Keratinocyte (primary cell): ENCODE measurements at regions not wholly inside any gene's neighbourhood (a gene's known extent, or its start where the extent isn't known, plus 50 kb on each side); places are given as distances from the start of the nearest gene placed in this dataset.

Source experiments
- DNase-seq: peaks from one replicate; pipeline ENCODE4 v3.0.0-alpha.2; 2011; ENCODE audit warnings: low read depth, missing footprints, low spot score
- FAIRE-seq: peaks from 2 replicates; lab custom pipeline; 2011; peaks lifted over from hg19 to GRCh38; lab: Jason Lieb, UNC
- H2AFZ ChIP-seq: 2 replicates; pipeline ENCODE4 v1.6.0; 2012; ENCODE audit warnings: low read length, control low read depth, inconsistent platforms; ENCODE audit not compliant: control insufficient read depth
- H3K27ac ChIP-seq: 2 replicates; pipeline ENCODE4 v1.5.1; 2011; ENCODE audit warnings: low read length; ENCODE audit not compliant: control insufficient read depth, insufficient read depth
- H3K27me3 ChIP-seq: 3 replicates; pipeline ENCODE4 v1.6.0; 2011; ENCODE audit warnings: low read length; ENCODE audit not compliant: control insufficient read depth, insufficient read depth; ENCODE audit errors: extremely low read depth
- H3K36me3 ChIP-seq, 2 experiments: 2 replicates in 1 of 2; 3 replicates in 1 of 2; pipeline ENCODE4 v1.5.1; 2011; ENCODE audit warnings: low read length in 2 of 2, mild to moderate bottlenecking in 1 of 2; ENCODE audit not compliant: control insufficient read depth in 2 of 2, insufficient read depth in 2 of 2; ENCODE audit errors: extremely low read depth in 1 of 2
- H3K4me1 ChIP-seq: 3 replicates; pipeline ENCODE4 v1.5.1; 2011; ENCODE audit warnings: low read length; ENCODE audit not compliant: control insufficient read depth, insufficient read depth; ENCODE audit errors: extremely low read depth
- H3K4me2 ChIP-seq: 3 replicates; pipeline ENCODE4 v1.6.0; 2011; ENCODE audit warnings: low read depth, low read length; ENCODE audit not compliant: control insufficient read depth, insufficient read depth; ENCODE audit errors: extremely low read depth
- H3K4me3 ChIP-seq, 3 experiments: fragments of 200-600 bp in 1 of 3; sonication (generic) in 1 of 3; 2 replicates in 2 of 3; 3 replicates in 1 of 3; pipeline ENCODE4 v1.5.1; 2011 to 2016; ENCODE audit warnings: low read length in 3 of 3, mild to moderate bottlenecking in 3 of 3, control low read depth in 2 of 3, inconsistent platforms in 1 of 3, low read depth in 1 of 3, mixed read lengths in 1 of 3, mixed run types in 1 of 3, moderate library complexity in 1 of 3; ENCODE audit not compliant: control insufficient read depth in 2 of 3, insufficient read depth in 2 of 3; ENCODE audit errors: extremely low read depth in 1 of 3
- H3K79me2 ChIP-seq: 2 replicates; pipeline ENCODE4 v1.6.0; 2012; ENCODE audit warnings: low read length; ENCODE audit not compliant: control insufficient read depth, insufficient read depth
- H3K9ac ChIP-seq: 3 replicates; pipeline ENCODE4 v1.6.0; 2011; ENCODE audit warnings: low read length; ENCODE audit not compliant: control insufficient read depth, insufficient read depth; ENCODE audit errors: extremely low read depth
- H3K9me1 ChIP-seq: 3 replicates; pipeline ENCODE4 v1.6.0; 2011; ENCODE audit warnings: low read length; ENCODE audit not compliant: control insufficient read depth, insufficient read depth; ENCODE audit errors: extremely low read depth
- H3K9me3 ChIP-seq: 2 replicates; pipeline ENCODE4 v1.5.1; 2012; ENCODE audit warnings: low read depth, low read length; ENCODE audit not compliant: control insufficient read depth
- H4K20me1 ChIP-seq: 3 replicates; pipeline ENCODE4 v1.6.0; 2011; ENCODE audit warnings: low read length; ENCODE audit not compliant: control insufficient read depth, insufficient read depth; ENCODE audit errors: extremely low read depth
- EZH2 ChIP-seq: IDR thresholded peaks from one replicate; pipeline ENCODE4 v1.6.1; 2012; ENCODE audit warnings: inconsistent platforms, mild to moderate bottlenecking, low read length, moderate library complexity
- dilution Hi-C: fragments of 300-500 bp; cut with MboI; formaldehyde crosslinking; loops from one replicate; pipeline ENCODE4 v1.7.0; 2020; ENCODE audit warnings: low sequenced_read_pairs; ENCODE audit not compliant: extremely low pct_ligation_motif_present
- TF ChIP-seq, protein P1 (sequence below), 3 experiments: IDR thresholded peaks in 1 of 3; conservative IDR thresholded peaks in 1 of 3; optimal IDR thresholded peaks in 1 of 3; 2 replicates in 2 of 3; 3 replicates in 1 of 3; pipeline versions ENCODE3 to v1.5.1; 2011; ENCODE audit warnings: low read length in 3 of 3, mild to moderate bottlenecking in 3 of 3, moderate library complexity in 2 of 3, control low read depth in 1 of 3, inconsistent platforms in 1 of 3; ENCODE audit not compliant: insufficient read depth in 2 of 3; ENCODE audit errors: extremely low read depth in 1 of 3

DNA sequence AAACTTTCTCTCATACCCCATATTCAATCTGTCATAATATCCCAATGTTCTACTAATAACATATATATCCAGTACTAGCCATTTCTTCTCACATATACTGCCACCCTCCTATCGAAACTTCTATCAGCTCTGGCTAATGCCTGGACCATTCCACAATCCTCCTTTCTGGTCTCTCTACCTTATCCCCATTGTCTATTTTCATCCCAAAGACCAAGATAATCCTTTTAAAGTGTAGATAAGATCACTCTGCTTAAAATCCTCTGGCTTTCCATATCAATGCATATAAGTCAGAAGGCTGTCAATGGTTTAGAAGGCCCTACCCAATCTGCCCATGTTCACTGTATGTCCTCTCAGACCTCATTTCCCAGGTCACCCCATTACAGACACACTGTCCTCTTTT is 229.6 kb downstream of the ZEB2 start:
- dilution Hi-C loops, result no loop called here
- H3K9ac ChIP-seq, result no peak overlapping the region

DNA sequence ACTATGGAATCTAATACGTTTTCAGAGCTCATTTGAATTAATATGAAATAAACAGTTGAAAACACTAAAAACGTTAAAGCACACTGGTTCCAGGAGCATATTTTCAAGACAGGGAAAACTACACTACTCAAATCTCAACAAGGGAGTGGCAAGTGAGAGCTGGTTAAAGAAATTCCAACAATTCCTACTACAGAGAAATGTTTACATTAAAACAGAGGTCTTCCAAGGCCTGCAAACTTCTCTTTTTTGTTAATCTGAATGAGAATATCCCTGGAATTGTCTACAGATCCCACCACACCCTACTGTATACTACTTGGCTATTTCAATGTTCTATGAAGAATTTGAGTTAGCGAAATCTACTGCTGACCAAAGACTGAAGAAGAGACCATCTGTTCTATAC is 231.5 kb downstream of the ZEB2 start:
- TF ChIP-seq, protein P1, sequence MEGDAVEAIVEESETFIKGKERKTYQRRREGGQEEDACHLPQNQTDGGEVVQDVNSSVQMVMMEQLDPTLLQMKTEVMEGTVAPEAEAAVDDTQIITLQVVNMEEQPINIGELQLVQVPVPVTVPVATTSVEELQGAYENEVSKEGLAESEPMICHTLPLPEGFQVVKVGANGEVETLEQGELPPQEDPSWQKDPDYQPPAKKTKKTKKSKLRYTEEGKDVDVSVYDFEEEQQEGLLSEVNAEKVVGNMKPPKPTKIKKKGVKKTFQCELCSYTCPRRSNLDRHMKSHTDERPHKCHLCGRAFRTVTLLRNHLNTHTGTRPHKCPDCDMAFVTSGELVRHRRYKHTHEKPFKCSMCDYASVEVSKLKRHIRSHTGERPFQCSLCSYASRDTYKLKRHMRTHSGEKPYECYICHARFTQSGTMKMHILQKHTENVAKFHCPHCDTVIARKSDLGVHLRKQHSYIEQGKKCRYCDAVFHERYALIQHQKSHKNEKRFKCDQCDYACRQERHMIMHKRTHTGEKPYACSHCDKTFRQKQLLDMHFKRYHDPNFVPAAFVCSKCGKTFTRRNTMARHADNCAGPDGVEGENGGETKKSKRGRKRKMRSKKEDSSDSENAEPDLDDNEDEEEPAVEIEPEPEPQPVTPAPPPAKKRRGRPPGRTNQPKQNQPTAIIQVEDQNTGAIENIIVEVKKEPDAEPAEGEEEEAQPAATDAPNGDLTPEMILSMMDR (optimal IDR thresholded peaks at IDR 0.05 in 1 of 3, IDR thresholded peaks at IDR 0.05 in 1 of 3, conservative IDR thresholded peaks at IDR 0.05 in 1 of 3; ENCODE audit: extremely low read depth in 1 of 3, insufficient read depth in 2 of 3, low read length in 3 of 3), result no peak
- no peak for TF ChIP-seq EZH2
- H3K4me2 ChIP-seq, result no peak overlapping the region
- no peak for FAIRE-seq

More for the DNA sequence above, 229.6 kb downstream of the ZEB2 start:
- H3K9me1 ChIP-seq, result no peaks in the 10 kb centered on the region
- no peaks in the 10 kb centered on the region for H3K4me1 ChIP-seq
- no peaks in the 10 kb centered on the region for H3K9me3 ChIP-seq
- H3K27me3 ChIP-seq, result no peaks in the 10 kb centered on the region
- no peak overlapping the region for H3K27ac ChIP-seq
- no peak overlapping the region for H2AFZ ChIP-seq
- TF ChIP-seq, protein P1 (optimal IDR thresholded peaks at IDR 0.05 in 1 of 3, IDR thresholded peaks at IDR 0.05 in 1 of 3, conservative IDR thresholded peaks at IDR 0.05 in 1 of 3; ENCODE audit: extremely low read depth in 1 of 3, insufficient read depth in 2 of 3, low read length in 3 of 3), result no peak
- TF ChIP-seq EZH2, result no peak
- H4K20me1 ChIP-seq, result no peaks in the 10 kb centered on the region
- H3K36me3 ChIP-seq, result no peaks in the 10 kb centered on the region
- no peak overlapping the region for H3K4me3 ChIP-seq
- no peak for FAIRE-seq
- no peaks in the 10 kb centered on the region for H3K79me2 ChIP-seq
- no peak overlapping the region for H3K4me2 ChIP-seq
- no peak for DNase-seq

More for the DNA sequence above, 231.5 kb downstream of the ZEB2 start:
- DNase-seq, result no peak
- H3K9me1 ChIP-seq, result no peaks in the 10 kb centered on the region
- no peaks in the 10 kb centered on the region for H3K79me2 ChIP-seq
- H2AFZ ChIP-seq, result no peak overlapping the region
- no peaks in the 10 kb centered on the region for H3K36me3 ChIP-seq
- H4K20me1 ChIP-seq, result no peaks in the 10 kb centered on the region
- no peaks in the 10 kb centered on the region for H3K4me1 ChIP-seq
- H3K4me3 ChIP-seq, result no peak overlapping the region
- dilution Hi-C loops, result no loop called here
- no peak overlapping the region for H3K27ac ChIP-seq
- H3K9ac ChIP-seq, result no peak overlapping the region
- H3K9me3 ChIP-seq, result no peaks in the 10 kb centered on the region
- H3K27me3 ChIP-seq, result no peaks in the 10 kb centered on the region
